Skeletal muscle satellite cell (primary cell): ENCODE measurements at regions not wholly inside any gene's neighbourhood (a gene's known extent, or its start where the extent isn't known, plus 50 kb on each side); places are given as distances from the start of the nearest gene placed in this dataset.

Experiments
- H3K27me3 ChIP-seq: 2 replicates; pipeline ENCODE4 v1.7.0; 2013; ENCODE audit warnings: low read length; ENCODE audit not compliant: control insufficient read depth, insufficient read depth
- H3K36me3 ChIP-seq: 2 replicates; pipeline ENCODE4 v1.7.0; 2013; ENCODE audit warnings: mild to moderate bottlenecking, control low read depth, low read length; ENCODE audit not compliant: insufficient read depth
- H3K4me1 ChIP-seq: 2 replicates; pipeline ENCODE4 v1.7.0; 2013; ENCODE audit warnings: low read length; ENCODE audit not compliant: control insufficient read depth, insufficient read depth
- H3K4me2 ChIP-seq: 2 replicates; pipeline ENCODE4 v1.7.0; 2013; ENCODE audit warnings: mild to moderate bottlenecking, low read length
- H3K4me3 ChIP-seq: 2 replicates; pipeline ENCODE4 v1.7.0; 2013; ENCODE audit warnings: low read length
- H3K9ac ChIP-seq: 2 replicates; pipeline ENCODE4 v1.7.0; 2013; ENCODE audit warnings: mild to moderate bottlenecking, low read depth, low read length, moderate library complexity
- H3K9me3 ChIP-seq: replicated peaks from 2 replicates; pipeline ENCODE4 v1.7.0; 2013; ENCODE audit warnings: mild to moderate bottlenecking, control low read depth, low read length

- Histone ChIP-seq H3K27me3 (peaks cover 15% of the 10 kb centered on the region), H3K9ac (no peak overlapping the region), H3K4me1 (no peaks in the 10 kb centered on the region), H3K36me3 (no peaks in the 10 kb centered on the region), H3K4me3 (no peak overlapping the region), H3K4me2 (no peak overlapping the region), H3K9me3 (no peaks in the 10 kb centered on the region)
Observed at GRCh38 chr9:73347123-73347522, 195.5 kb downstream of the ANXA1 start.

DNA sequence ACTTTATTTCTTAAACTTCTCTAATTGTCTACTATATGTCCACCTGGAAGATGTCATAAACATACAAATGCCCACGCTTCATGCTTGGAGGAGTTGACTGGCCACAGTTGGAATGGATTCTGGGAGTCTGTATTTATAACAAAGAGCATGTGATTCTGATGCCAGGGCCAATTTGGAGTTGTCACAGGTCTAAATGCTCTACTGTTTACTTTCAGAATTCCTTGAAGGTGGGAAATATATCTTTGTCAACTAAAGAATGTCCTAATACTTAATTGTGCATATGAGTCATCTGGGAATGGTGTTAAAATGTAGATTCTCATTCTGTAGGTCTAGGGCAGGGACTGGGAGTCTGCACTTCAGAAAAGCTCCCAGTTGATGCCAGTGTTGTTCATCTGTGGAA is 196.1 kb downstream of the ANXA1 start:
- Histone ChIP-seq H3K4me1 (no peaks in the 10 kb centered on the region), H3K9me3 (no peaks in the 10 kb centered on the region), H3K27me3 (peaks cover 9% of the 10 kb centered on the region), H3K4me2 (no peak overlapping the region), H3K9ac (no peak overlapping the region), H3K36me3 (no peaks in the 10 kb centered on the region), H3K4me3 (no peak overlapping the region)

DNA sequence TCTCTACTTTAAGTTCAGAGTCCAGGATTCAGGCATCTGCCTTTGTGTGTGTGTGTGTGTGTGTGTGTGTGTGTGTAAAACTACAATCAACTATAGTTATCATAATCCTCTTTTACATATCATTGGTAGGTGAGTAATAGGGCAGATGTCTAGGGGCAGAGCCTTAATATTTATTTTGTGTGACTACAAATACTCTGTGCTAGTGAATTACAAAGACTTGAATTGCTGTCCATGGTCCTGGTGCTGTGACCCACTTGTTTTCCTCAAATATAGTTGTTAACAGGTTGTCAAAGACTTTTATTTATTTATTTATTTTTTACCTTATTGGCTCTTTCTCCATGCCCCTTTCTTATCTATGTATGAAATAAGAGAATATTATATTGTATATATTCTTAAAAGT is 196.8 kb downstream of the ANXA1 start:
- no peaks in the 10 kb centered on the region for H3K9me3 ChIP-seq
- H3K4me3 ChIP-seq, result no peak overlapping the region
- H3K4me2 ChIP-seq, result no peak overlapping the region
- H3K4me1 ChIP-seq, result no peaks in the 10 kb centered on the region
- no peaks in the 10 kb centered on the region for H3K36me3 ChIP-seq
- H3K27me3 ChIP-seq, result peaks cover 2% of the 10 kb centered on the region
- H3K9ac ChIP-seq, result no peak overlapping the region

- no peaks in the 10 kb centered on the region for H3K4me1 ChIP-seq
- no peaks in the 10 kb centered on the region for H3K9me3 ChIP-seq
- H3K4me2 ChIP-seq, result no peak overlapping the region
- H3K27me3 ChIP-seq, result no peaks in the 10 kb centered on the region
- H3K9ac ChIP-seq, result no peak overlapping the region
- H3K4me3 ChIP-seq, result no peak overlapping the region
- H3K36me3 ChIP-seq, result no peaks in the 10 kb centered on the region
Observed at GRCh38 chr9:73349476-73349875, 197.8 kb downstream of the ANXA1 start.

DNA sequence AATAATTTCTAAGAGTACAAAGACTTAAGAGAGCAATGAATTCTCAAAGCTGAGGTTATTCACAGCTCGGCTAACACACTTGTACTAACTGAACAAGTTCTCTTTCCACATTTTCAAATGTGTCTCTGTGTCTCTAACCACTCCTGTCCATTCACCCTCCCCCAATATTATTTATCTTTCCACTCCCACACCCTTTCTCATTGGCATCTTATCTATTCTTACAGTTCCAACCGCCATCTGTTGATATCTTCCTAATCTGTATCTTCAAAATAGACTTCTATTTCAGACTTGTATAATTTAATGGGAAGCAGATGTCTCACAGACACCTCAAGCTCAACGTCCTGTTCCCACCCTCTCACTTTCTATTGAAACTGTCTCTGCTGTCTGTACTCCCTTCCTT is 205.9 kb downstream of the ANXA1 start:
- peaks cover 12% of the 10 kb centered on the region for H3K27me3 ChIP-seq
- H3K4me3 ChIP-seq, result no peak overlapping the region
- no peak overlapping the region for H3K4me2 ChIP-seq
- H3K36me3 ChIP-seq, result no peaks in the 10 kb centered on the region
- no peak overlapping the region for H3K9ac ChIP-seq
- H3K9me3 ChIP-seq, result no peaks in the 10 kb centered on the region
- H3K4me1 ChIP-seq, result no peaks in the 10 kb centered on the region

- Histone ChIP-seq H3K9me3 (no peaks in the 10 kb centered on the region), H3K4me3 (no peak overlapping the region), H3K27me3 (no peaks in the 10 kb centered on the region), H3K9ac (no peak overlapping the region), H3K36me3 (no peaks in the 10 kb centered on the region), H3K4me2 (no peak overlapping the region), H3K4me1 (no peaks in the 10 kb centered on the region)
Observed at GRCh38 chr9:73370053-73370452, 218.4 kb downstream of the ANXA1 start.

GRCh38 chr9:73371801-73372200 is 220.1 kb downstream of the ANXA1 start:
- H3K9me3 ChIP-seq, result no peaks in the 10 kb centered on the region
- no peaks in the 10 kb centered on the region for H3K4me1 ChIP-seq
- no peaks in the 10 kb centered on the region for H3K36me3 ChIP-seq
- peaks cover 4% of the 10 kb centered on the region for H3K27me3 ChIP-seq
- no peak overlapping the region for H3K4me3 ChIP-seq
- no peak overlapping the region for H3K4me2 ChIP-seq
- H3K9ac ChIP-seq, result no peak overlapping the region

GRCh38 chr9:73380411-73380810 is 228.7 kb downstream of the ANXA1 start:
- Histone ChIP-seq H3K9me3 (no peaks in the 10 kb centered on the region), H3K9ac (no peak overlapping the region), H3K4me1 (no peaks in the 10 kb centered on the region), H3K36me3 (no peaks in the 10 kb centered on the region), H3K27me3 (peaks cover 4% of the 10 kb centered on the region), H3K4me3 (no peak overlapping the region), H3K4me2 (no peak overlapping the region)

DNA sequence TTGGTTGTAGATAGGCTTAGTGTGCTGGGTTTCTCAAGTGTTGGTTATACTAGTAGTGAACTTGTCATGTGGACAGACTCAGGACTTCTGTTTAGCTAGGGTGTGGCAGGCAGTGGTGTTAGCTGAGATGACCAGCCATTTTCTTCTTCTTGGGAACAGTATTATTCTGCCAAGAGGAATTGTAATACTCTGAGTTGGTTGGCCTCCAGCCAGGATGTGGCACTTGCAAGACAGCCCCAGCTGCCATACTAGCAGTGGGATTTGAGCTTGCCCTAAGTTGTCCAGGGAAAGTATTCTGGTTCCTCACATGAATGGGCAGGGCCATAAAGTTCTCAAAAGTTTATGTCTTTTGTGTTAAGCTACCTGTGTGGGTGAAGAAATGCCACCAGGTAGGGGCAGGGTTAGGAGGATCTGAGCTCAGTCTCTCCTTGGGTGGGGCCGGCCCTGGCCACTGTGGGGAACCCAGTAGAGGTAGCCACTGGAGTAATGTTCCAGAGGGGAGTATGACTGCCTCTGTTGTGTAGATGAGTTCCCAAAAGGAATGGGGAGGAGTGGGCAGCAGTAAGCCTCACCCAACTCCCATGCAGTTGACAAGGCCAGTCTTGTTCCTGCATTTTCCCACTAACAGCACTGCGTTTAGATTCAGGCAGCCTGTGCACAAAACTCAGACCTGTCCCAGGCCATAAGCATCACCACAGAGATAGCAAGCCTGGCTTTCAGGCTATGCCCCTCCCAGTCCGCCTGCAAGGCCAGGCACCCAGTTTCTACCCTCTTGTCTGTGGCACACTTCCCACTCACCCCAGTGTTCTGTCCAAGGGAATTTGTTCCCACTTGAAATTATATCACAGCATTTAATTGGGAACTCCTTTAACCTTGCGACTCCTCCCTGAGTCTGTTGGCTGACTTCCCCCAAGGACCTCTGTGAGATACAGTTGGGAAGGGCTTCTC is 250.7 kb downstream of the ANXA1 start:
- Histone ChIP-seq H3K4me1 (no peaks in the 10 kb centered on the region), H3K9me3 (no peaks in the 10 kb centered on the region), H3K4me3 (no peak overlapping the region), H3K27me3 (no peaks in the 10 kb centered on the region), H3K36me3 (no peaks in the 10 kb centered on the region), H3K9ac (no peak overlapping the region), H3K4me2 (no peak overlapping the region)

DNA sequence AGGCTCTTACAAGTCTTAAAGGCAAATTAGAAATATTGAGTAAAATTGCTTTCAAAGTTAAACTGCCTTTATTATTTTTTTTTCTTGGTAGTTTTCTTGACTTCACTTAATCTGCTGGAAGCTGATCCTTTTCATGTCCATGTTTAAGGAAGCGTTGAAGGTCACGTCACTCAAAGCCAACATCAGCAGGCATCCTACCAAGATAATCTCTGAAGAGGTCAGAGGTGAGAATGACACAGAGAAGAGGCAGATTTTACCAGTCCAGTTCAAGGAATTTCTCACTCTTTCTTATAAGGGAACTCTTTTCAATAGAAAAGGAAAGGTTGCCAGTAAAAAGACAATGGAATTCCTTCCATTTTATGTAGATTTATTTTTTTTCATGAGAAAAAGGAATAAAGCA is 259.8 kb downstream of the ANXA1 start:
- H3K9ac ChIP-seq, result no peak overlapping the region
- H3K4me2 ChIP-seq, result no peak overlapping the region
- H3K4me1 ChIP-seq, result no peaks in the 10 kb centered on the region
- H3K9me3 ChIP-seq, result no peaks in the 10 kb centered on the region
- no peak overlapping the region for H3K4me3 ChIP-seq
- no peaks in the 10 kb centered on the region for H3K36me3 ChIP-seq
- no peaks in the 10 kb centered on the region for H3K27me3 ChIP-seq

DNA sequence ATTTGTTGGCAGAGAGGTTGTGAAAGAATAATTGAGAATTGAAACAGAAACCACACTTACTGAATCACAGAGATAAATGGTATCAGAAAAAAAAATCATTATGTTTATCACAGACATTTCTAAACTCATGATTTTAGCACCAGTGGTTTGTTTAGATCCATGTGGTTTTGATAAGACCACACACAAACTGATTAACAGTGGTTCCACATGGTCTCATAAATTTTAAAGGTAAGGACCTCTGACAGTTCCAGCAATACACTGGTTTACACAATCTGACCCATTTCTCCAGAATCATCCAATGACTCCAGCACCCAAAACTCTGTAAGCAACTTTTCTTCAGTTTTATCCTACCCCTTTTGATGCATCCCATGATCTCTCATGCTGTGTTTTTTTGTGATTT is 261.2 kb downstream of the ANXA1 start:
- no peaks in the 10 kb centered on the region for H3K36me3 ChIP-seq
- no peaks in the 10 kb centered on the region for H3K9me3 ChIP-seq
- H3K4me3 ChIP-seq, result no peak overlapping the region
- no peaks in the 10 kb centered on the region for H3K27me3 ChIP-seq
- H3K9ac ChIP-seq, result no peak overlapping the region
- H3K4me1 ChIP-seq, result no peaks in the 10 kb centered on the region
- no peak overlapping the region for H3K4me2 ChIP-seq

- peaks cover 7% of the 10 kb centered on the region for H3K27me3 ChIP-seq
- no peak overlapping the region for H3K4me3 ChIP-seq
- H3K9me3 ChIP-seq, result no peaks in the 10 kb centered on the region
- no peak overlapping the region for H3K4me2 ChIP-seq
- H3K9ac ChIP-seq, result no peak overlapping the region
- H3K4me1 ChIP-seq, result no peaks in the 10 kb centered on the region
- H3K36me3 ChIP-seq, result no peaks in the 10 kb centered on the region
Observed at GRCh38 chr9:73423891-73424290, 272.2 kb downstream of the ANXA1 start.
